Smooth muscle cell (in vitro differentiated cells): ENCODE measurements at regions not wholly inside any gene's neighbourhood (a gene's known extent, or its start where the extent isn't known, plus 50 kb on each side); places are given as distances from the start of the nearest gene placed in this dataset.

Experiments used
- DNase-seq: peaks from one replicate; lab custom pipeline; 2025; ENCODE audit not compliant: unreplicated experiment; lab: John Stamatoyannopoulos, UW
- H2AFZ ChIP-seq: fragments of 200-600 bp; sonication (generic); 2 replicates; pipeline ENCODE4 v1.6.0; 2016; ENCODE audit warnings: antibody characterized with exemption, low read depth, mild to moderate bottlenecking
- H3F3A ChIP-seq: fragments of 200-600 bp; sonication (generic); 2 replicates; pipeline ENCODE4 v1.6.0; 2017; ENCODE audit warnings: antibody characterized with exemption, low read depth
- H3K27ac ChIP-seq: fragments of 200-600 bp; sonication (generic); 2 replicates; pipeline ENCODE4 v1.5.1; 2016; ENCODE audit warnings: low read depth, mild to moderate bottlenecking
- H3K27me3 ChIP-seq: fragments of 200-600 bp; sonication (generic); 2 replicates; pipeline ENCODE4 v1.6.1; 2016; ENCODE audit warnings: low read depth, mild to moderate bottlenecking
- H3K36me3 ChIP-seq: fragments of 200-600 bp; sonication (generic); 2 replicates; pipeline ENCODE4 v1.5.1; 2016; ENCODE audit warnings: low read depth
- H3K4me1 ChIP-seq: fragments of 200-600 bp; sonication (generic); 2 replicates; pipeline ENCODE4 v1.5.1; 2016; ENCODE audit warnings: low read depth
- H3K4me2 ChIP-seq: fragments of 200-600 bp; sonication (generic); 2 replicates; pipeline ENCODE4 v1.6.0; 2016; ENCODE audit warnings: mild to moderate bottlenecking
- H3K4me3 ChIP-seq: fragments of 200-600 bp; sonication (generic); 2 replicates; pipeline ENCODE4 v1.5.1; 2016; ENCODE audit warnings: mild to moderate bottlenecking
- H3K79me2 ChIP-seq: fragments of 200-600 bp; sonication (generic); 2 replicates; pipeline ENCODE4 v1.6.0; 2016; ENCODE audit warnings: low read depth, mild to moderate bottlenecking
- H3K9ac ChIP-seq: fragments of 200-600 bp; sonication (generic); 2 replicates; pipeline ENCODE4 v1.6.0; 2016; ENCODE audit warnings: low read depth
- H3K9me3 ChIP-seq: fragments of 200-600 bp; sonication (generic); replicated peaks from 2 replicates; pipeline ENCODE4 v1.5.1; 2016; ENCODE audit warnings: low read depth
- H4K20me1 ChIP-seq: fragments of 200-600 bp; sonication (generic); 2 replicates; pipeline ENCODE4 v1.6.0; 2016; ENCODE audit warnings: low read depth
- WGBS: methylation state at CpG from one replicate; pipeline ENCODE4 v1.1.7; 2016; ENCODE audit warnings: low lambda C conversion rate; 5-methylcytosine and 5-hydroxymethylcytosine counted together
- TF ChIP-seq, protein P1 (sequence below): fragments of 200-600 bp; sonication (generic); IDR thresholded peaks from 2 replicates; pipeline ENCODE4 v1.5.1; 2017; ENCODE audit warnings: borderline replicate concordance, mild to moderate bottlenecking, antibody characterized with exemption; ENCODE audit not compliant: insufficient read depth, poor library complexity, severe bottlenecking

DNA sequence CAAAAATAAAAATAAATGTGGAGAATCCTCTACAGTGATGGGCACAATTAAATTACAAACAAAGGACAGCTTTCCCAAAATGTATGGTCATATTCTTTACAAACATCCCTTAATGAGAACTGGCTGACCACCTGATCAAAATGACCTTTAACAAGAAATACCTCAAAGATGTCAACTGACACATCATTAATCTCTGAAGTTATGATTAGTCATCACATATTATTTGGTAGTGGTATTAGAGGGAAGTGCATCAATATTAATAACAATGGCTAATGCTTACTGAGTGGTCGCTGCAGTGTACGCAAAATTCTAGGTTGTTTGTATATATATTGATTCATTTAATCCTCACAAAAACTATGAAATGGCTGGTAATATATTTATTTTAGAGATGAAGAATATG, 340.6 kb downstream of the GJA1 start:
- Histone ChIP-seq H4K20me1 (no peaks in the 10 kb centered on the region), H3K79me2 (no peaks in the 10 kb centered on the region), H3K9me3 (no peaks in the 10 kb centered on the region), H3K4me1 (no peaks in the 10 kb centered on the region), H3K27me3 (no peaks in the 10 kb centered on the region), H3K36me3 (no peaks in the 10 kb centered on the region), H3K4me3 (no peak overlapping the region), H3K4me2 (no peak overlapping the region), H3K27ac (no peak overlapping the region), H2AFZ (no peak overlapping the region), H3K9ac (no peak overlapping the region), H3F3A (no peaks in the 10 kb centered on the region)
- no peak for DNase-seq
- TF ChIP-seq, protein P1, sequence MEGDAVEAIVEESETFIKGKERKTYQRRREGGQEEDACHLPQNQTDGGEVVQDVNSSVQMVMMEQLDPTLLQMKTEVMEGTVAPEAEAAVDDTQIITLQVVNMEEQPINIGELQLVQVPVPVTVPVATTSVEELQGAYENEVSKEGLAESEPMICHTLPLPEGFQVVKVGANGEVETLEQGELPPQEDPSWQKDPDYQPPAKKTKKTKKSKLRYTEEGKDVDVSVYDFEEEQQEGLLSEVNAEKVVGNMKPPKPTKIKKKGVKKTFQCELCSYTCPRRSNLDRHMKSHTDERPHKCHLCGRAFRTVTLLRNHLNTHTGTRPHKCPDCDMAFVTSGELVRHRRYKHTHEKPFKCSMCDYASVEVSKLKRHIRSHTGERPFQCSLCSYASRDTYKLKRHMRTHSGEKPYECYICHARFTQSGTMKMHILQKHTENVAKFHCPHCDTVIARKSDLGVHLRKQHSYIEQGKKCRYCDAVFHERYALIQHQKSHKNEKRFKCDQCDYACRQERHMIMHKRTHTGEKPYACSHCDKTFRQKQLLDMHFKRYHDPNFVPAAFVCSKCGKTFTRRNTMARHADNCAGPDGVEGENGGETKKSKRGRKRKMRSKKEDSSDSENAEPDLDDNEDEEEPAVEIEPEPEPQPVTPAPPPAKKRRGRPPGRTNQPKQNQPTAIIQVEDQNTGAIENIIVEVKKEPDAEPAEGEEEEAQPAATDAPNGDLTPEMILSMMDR, result no peak
- WGBS, result 97% methylated on average over 2 of the region's 2 CpGs

GRCh38 chr6:121780325-121781321, 345.2 kb downstream of the GJA1 start:
- H3K27ac ChIP-seq, result peak overlapping the region; percentile 6
- TF ChIP-seq, protein P1, result no peak
- H3K36me3 ChIP-seq, result no peaks in the 10 kb centered on the region
- no peak for DNase-seq
- no peaks in the 10 kb centered on the region for H3K79me2 ChIP-seq
- no peak overlapping the region for H2AFZ ChIP-seq
- H4K20me1 ChIP-seq, result no peaks in the 10 kb centered on the region
- H3K9me3 ChIP-seq, result no peaks in the 10 kb centered on the region
- H3K4me3 ChIP-seq, result no peak overlapping the region
- no peaks in the 10 kb centered on the region for H3K27me3 ChIP-seq
- no peaks in the 10 kb centered on the region for H3F3A ChIP-seq
- WGBS, result 65% methylated on average over 3 of the region's 3 CpGs
- no peak overlapping the region for H3K4me2 ChIP-seq
- no peak overlapping the region for H3K9ac ChIP-seq
- no peaks in the 10 kb centered on the region for H3K4me1 ChIP-seq

- Histone ChIP-seq H3K9me3 (no peaks in the 10 kb centered on the region), H3K36me3 (no peaks in the 10 kb centered on the region), H3K9ac (no peak overlapping the region), H3K27ac (peak overlapping the region; percentile 23), H3K4me2 (peak overlapping the region; percentile 2), H3F3A (no peaks in the 10 kb centered on the region), H4K20me1 (no peaks in the 10 kb centered on the region), H2AFZ (no peak overlapping the region), H3K4me1 (no peaks in the 10 kb centered on the region), H3K4me3 (no peak overlapping the region), H3K27me3 (no peaks in the 10 kb centered on the region), H3K79me2 (no peaks in the 10 kb centered on the region)
- WGBS, result 72% methylated on average over 6 of the region's 6 CpGs
- no peak for DNase-seq
- TF ChIP-seq, protein P1, result no peak
Observed at GRCh38 chr6:121791396-121792315, 356.2 kb downstream of the GJA1 start.
